SU-DHL-6 (cell line): ENCODE measurements at regions not wholly inside any gene's neighbourhood (a gene's known extent, or its start where the extent isn't known, plus 50 kb on each side); places are given as distances from the start of the nearest gene placed in this dataset.

Experiments
- CTCF ChIP-seq: fragments of 200-600 bp; sonication (generic); IDR thresholded peaks from one replicate; pipeline ENCODE4 v1.5.1; 2017; ENCODE audit warnings: antibody characterized with exemption, mild to moderate bottlenecking, low read length, moderate library complexity; ENCODE audit not compliant: insufficient read depth, poor library complexity, severe bottlenecking
- EZH2phosphoT487 ChIP-seq: fragments of 200-600 bp; sonication (generic), shearing (Covaris generic); conservative IDR thresholded peaks from 2 replicates; pipeline ENCODE4 v1.6.1; 2018; ENCODE audit warnings: mild to moderate bottlenecking, antibody characterized with exemption, low read length, moderate library complexity, mixed read lengths

- TF ChIP-seq CTCF (no peak), EZH2phosphoT487 (no peak)
Measured at GRCh38 chr16:13631916-13632315, 288.0 kb upstream of the ERCC4 start.
